ENCODE measurements at regions not wholly inside any gene's neighbourhood (a gene's known extent, or its start where the extent isn't known, plus 50 kb on each side); places are given as distances from the start of the nearest gene placed in this dataset.

DNA sequence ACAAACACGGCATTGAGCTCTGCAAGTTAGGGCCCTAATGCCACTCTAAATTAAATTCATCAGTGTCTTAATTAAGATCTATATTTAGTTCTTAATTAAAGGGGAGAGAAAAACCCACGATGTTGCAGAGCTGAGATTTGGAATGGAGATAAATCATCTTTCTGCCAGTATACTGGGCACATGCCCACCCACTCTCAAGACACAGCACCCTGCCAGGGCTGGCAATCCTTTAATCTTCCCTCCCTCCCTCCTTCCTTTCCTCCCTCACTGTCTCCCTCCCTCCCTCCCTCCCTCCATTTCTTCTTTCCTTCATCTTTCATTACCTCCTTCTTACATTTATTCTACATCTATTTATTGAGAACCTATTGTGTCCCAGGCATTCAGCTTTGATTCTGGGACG lies 194.8 kb downstream of the BUD13 start:
- TF ChIP-seq, protein P1, sequence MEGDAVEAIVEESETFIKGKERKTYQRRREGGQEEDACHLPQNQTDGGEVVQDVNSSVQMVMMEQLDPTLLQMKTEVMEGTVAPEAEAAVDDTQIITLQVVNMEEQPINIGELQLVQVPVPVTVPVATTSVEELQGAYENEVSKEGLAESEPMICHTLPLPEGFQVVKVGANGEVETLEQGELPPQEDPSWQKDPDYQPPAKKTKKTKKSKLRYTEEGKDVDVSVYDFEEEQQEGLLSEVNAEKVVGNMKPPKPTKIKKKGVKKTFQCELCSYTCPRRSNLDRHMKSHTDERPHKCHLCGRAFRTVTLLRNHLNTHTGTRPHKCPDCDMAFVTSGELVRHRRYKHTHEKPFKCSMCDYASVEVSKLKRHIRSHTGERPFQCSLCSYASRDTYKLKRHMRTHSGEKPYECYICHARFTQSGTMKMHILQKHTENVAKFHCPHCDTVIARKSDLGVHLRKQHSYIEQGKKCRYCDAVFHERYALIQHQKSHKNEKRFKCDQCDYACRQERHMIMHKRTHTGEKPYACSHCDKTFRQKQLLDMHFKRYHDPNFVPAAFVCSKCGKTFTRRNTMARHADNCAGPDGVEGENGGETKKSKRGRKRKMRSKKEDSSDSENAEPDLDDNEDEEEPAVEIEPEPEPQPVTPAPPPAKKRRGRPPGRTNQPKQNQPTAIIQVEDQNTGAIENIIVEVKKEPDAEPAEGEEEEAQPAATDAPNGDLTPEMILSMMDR (conservative IDR thresholded peaks at IDR 0.05; ENCODE audit: low read depth, low read length): no peak
- no peak overlapping the region for H3K4me3 ChIP-seq (ENCODE audit: low read length)
- DNase-seq (ENCODE audit: low read depth): no peak

DNA sequence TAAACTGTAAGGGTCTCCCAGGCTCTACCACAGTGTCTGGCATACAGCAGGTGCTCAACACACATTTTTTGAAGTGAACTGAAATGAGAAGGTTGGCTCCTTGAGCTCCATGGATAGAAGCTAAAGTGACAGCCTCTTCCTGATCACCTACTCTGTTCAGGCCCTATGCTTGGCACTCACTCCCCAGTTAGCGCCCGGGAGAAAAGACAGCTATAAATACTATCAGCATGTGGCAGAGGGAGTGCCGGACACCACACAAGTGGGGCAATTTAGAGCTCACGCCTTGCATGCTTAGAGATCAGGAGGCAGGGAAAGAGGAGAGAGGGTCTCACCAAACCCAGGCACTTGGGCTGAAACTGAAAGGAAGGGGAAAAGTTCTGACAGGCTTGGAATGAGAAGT lies 195.5 kb downstream of the BUD13 start:
- H3K4me3 ChIP-seq (ENCODE audit: low read length): no peak overlapping the region
- no peak for DNase-seq (ENCODE audit: low read depth)
- TF ChIP-seq, protein P1 (conservative IDR thresholded peaks at IDR 0.05; ENCODE audit: low read depth, low read length): no peak

- no peak for DNase-seq (ENCODE audit: low read depth)
- H3K4me3 ChIP-seq (ENCODE audit: low read length): no peak overlapping the region
- TF ChIP-seq, protein P1 (conservative IDR thresholded peaks at IDR 0.05; ENCODE audit: low read depth, low read length): no peak
Observed at GRCh38 chr11:116576526-116576925, 196.3 kb downstream of the BUD13 start.

DNA sequence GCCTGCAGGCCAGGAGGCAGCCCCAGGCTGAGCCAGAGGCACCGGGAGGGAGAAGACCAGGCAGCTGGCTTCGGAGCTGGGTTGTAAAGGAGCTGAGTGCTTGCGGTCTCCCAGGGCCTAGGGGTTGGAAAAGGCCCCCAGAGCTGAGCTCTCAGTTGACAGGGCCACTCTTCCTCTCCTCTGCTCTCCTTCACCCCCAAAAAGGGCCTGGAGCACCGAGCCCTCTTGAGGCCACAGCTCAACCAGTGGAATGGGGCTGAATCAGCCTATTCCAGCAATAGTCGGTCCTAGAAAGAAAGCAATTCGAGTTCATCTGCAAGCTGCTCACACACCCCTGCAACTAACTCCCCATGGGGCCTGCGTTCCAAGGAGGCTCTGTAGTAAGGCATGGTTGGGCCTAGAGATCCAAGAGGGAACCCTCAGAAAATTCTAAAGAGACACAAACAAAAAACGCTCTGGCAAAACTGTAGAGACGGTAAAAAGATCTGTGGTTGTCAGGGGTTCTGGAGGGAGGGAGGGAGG lies 205.0 kb downstream of the BUD13 start:
- DNase-seq (ENCODE audit: low read depth): no peak

GRCh38 chr11:116563712-116564047 lies 209.1 kb downstream of the BUD13 start:
- no peak for DNase-seq (ENCODE audit: low read depth)
- TF ChIP-seq, protein P1 (conservative IDR thresholded peaks at IDR 0.05; ENCODE audit: low read depth, low read length): no peak
- H3K4me3 ChIP-seq (ENCODE audit: low read length): no peak overlapping the region

More for the DNA sequence above, 205.0 kb downstream of the BUD13 start:
- no peak overlapping the region for H3K4me3 ChIP-seq (ENCODE audit: low read length)
- TF ChIP-seq, protein P1 (conservative IDR thresholded peaks at IDR 0.05; ENCODE audit: low read depth, low read length): no peak

GRCh38 chr11:116563028-116563711 lies 209.6 kb downstream of the BUD13 start:
- no peak overlapping the region for H3K4me3 ChIP-seq (ENCODE audit: low read length)
- TF ChIP-seq, protein P1 (conservative IDR thresholded peaks at IDR 0.05; ENCODE audit: low read depth, low read length): no peak
- DNase-seq (ENCODE audit: low read depth): no peak

DNA sequence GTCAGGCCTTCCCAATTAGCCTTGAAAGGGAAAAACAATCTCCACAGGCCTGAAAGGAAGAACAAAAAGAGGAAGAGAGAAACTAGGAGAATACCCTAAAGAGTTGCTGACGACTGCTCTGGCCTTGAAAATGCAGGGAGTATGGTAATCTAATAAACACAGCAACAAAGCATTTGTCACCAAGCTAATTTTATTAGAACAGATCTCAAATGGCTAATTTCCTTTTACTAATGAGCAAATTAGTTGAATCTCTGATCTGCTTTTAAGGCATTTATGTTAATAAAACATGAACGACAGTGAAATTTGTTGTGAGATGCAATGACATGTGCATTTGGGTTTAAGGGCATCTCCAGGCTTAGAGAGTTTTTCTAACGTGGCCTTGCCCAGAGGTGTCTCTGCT lies 212.2 kb downstream of the BUD13 start:
- TF ChIP-seq, protein P1 (conservative IDR thresholded peaks at IDR 0.05; ENCODE audit: low read depth, low read length): no peak
- no peak for DNase-seq (ENCODE audit: low read depth)
- no peak overlapping the region for H3K4me3 ChIP-seq (ENCODE audit: low read length)

Data from retinal pigment epithelial cell (primary cell).